WERI-Rb-1 (cell line): ENCODE measurements at regions not wholly inside any gene's neighbourhood (a gene's known extent, or its start where the extent isn't known, plus 50 kb on each side); places are given as distances from the start of the nearest gene placed in this dataset.

Experiments used
- DNase-seq: peaks from one replicate; pipeline ENCODE4 v3.0.0-alpha.2; 2020
- H3K27ac ChIP-seq: fragments of 250-450 bp; sonication (Bioruptor Pico); 2 replicates; pipeline ENCODE4 v1.5.1; 2020; ENCODE audit warnings: mild to moderate bottlenecking, moderate library complexity
- H3K27me3 ChIP-seq: fragments of 250-450 bp; sonication (Bioruptor Pico); 2 replicates; pipeline ENCODE4 v1.5.1; 2021; ENCODE audit warnings: mild to moderate bottlenecking, low read depth, moderate library complexity; ENCODE audit not compliant: insufficient read depth, severe bottlenecking
- H3K36me3 ChIP-seq: fragments of 250-450 bp; sonication (Bioruptor Pico); 2 replicates; pipeline ENCODE4 v1.5.1; 2020; ENCODE audit warnings: mild to moderate bottlenecking, moderate library complexity
- H3K4me3 ChIP-seq: 2 replicates; pipeline ENCODE4 v1.5.1; 2011; ENCODE audit warnings: low read depth, mild to moderate bottlenecking, control low read depth, low read length
- H3K9me3 ChIP-seq: fragments of 250-450 bp; sonication (Bioruptor Pico); 2 replicates; pipeline ENCODE4 v1.5.1; 2021; ENCODE audit warnings: mild to moderate bottlenecking, moderate library complexity; ENCODE audit not compliant: severe bottlenecking
- CTCF ChIP-seq: IDR thresholded peaks from 2 replicates; pipeline ENCODE4 v1.5.1; 2011; ENCODE audit warnings: low read depth, mild to moderate bottlenecking, control low read depth, inconsistent platforms, low read length

DNA sequence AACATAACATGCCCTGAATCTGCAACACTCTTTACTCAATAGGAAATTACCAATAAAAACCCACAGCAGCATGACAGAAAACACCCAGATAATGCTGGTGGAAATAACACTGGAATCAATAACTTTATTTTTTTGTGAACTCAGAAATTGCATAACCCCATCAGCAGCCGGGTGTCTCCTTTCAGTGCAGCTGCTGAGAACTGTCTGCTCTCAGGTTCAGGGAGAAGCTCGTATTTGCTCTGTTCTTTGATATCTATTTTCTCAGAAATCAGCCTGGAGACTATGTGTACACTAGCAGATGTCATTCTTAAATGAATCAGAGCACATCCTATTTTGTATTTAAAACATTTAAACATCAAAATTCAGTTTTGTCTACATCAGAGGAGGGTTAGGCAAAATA, 506.0 kb downstream of the POM121L12 start:
- Histone ChIP-seq H3K4me3 (no peak overlapping the region), H3K36me3 (no peaks in the 10 kb centered on the region), H3K27me3 (no peaks in the 10 kb centered on the region), H3K9me3 (no peaks in the 10 kb centered on the region), H3K27ac (no peak overlapping the region; the same call in 1 of the 2 replicates)
- TF ChIP-seq CTCF = no peak
- no peak for DNase-seq

DNA sequence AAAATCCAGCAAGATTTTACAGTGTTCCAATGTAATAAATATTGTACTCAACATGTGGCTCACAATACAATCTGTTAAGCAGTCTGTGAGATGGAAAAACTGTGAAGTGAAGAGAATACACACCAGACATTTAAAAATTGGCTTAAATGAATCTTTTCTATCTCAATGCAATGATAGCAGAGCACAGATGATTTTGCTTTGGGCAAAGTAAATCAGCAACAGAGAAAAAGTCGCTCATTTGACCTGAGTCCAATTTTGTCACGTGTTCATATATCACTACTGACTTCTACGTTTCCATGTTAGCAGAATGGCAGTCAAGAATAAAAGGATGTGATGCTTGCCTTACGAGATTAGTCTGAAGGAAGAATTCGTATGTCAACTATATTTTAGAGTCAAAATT, 506.7 kb downstream of the POM121L12 start:
- H3K4me3 ChIP-seq = no peak overlapping the region
- no peak overlapping the region for H3K27ac ChIP-seq
- TF ChIP-seq CTCF = no peak
- no peaks in the 10 kb centered on the region for H3K27me3 ChIP-seq
- DNase-seq = no peak
- no peaks in the 10 kb centered on the region for H3K36me3 ChIP-seq
- H3K9me3 ChIP-seq = no peaks in the 10 kb centered on the region
